WTC11 (cell line): ENCODE measurements at regions not wholly inside any gene's neighbourhood (a gene's known extent, or its start where the extent isn't known, plus 50 kb on each side); places are given as distances from the start of the nearest gene placed in this dataset.

Source experiments
- TCF7 ChIP-seq: sonication (generic); formaldehyde crosslinking; IDR thresholded peaks from 2 replicates; pipeline ENCODE4 v1.8.0; 2022; ENCODE audit warnings: mild to moderate bottlenecking, low read depth, missing genetic modification reagents, moderate library complexity
- TF ChIP-seq, protein P1 (sequence below): fragments of 200-600 bp; IDR thresholded peaks from 2 replicates; pipeline ENCODE4 v1.8.0; 2022; ENCODE audit warnings: antibody characterized with exemption

DNA sequence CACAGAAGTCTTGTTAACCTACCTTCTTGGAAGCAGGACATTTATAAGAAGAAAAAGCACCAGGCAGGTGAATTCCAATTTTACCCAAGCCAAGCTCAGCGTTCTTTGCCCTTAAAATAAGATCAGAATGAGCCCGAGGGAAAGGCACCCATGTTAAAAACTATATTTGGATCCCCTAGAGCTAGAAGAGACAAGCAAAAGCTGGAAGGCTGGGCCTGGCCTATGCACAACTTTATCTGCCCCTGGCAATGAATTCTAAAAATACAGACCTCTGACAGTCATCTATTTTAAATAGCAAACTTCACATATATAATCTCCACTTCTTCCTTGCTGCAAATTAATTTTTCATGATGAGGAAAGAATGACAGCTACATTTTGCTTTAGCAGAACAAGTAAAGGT is 180.9 kb downstream of the FGFR2 start:
- TF ChIP-seq, protein P1, sequence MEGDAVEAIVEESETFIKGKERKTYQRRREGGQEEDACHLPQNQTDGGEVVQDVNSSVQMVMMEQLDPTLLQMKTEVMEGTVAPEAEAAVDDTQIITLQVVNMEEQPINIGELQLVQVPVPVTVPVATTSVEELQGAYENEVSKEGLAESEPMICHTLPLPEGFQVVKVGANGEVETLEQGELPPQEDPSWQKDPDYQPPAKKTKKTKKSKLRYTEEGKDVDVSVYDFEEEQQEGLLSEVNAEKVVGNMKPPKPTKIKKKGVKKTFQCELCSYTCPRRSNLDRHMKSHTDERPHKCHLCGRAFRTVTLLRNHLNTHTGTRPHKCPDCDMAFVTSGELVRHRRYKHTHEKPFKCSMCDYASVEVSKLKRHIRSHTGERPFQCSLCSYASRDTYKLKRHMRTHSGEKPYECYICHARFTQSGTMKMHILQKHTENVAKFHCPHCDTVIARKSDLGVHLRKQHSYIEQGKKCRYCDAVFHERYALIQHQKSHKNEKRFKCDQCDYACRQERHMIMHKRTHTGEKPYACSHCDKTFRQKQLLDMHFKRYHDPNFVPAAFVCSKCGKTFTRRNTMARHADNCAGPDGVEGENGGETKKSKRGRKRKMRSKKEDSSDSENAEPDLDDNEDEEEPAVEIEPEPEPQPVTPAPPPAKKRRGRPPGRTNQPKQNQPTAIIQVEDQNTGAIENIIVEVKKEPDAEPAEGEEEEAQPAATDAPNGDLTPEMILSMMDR, result no peak
- TF ChIP-seq TCF7 (CRISPR knock-in tag), result no peak
